A549 (cell line): ENCODE measurements at regions not wholly inside any gene's neighbourhood (a gene's known extent, or its start where the extent isn't known, plus 50 kb on each side); places are given as distances from the start of the nearest gene placed in this dataset.

ENCODE experiments used
- BCL3 ChIP-seq: fragments of >200 bp; sonication (Bioruptor Twin); formaldehyde crosslinking; IDR thresholded peaks from 3 replicates; pipeline ENCODE4 v1.6.1; 2016
- CTCF ChIP-seq: fragments of >200 bp; sonication (Bioruptor Twin); formaldehyde crosslinking; IDR thresholded peaks from 3 replicates; pipeline ENCODE4 v1.5.1; 2016
- ELK1 ChIP-seq: fragments of 150-350 bp; IDR thresholded peaks from 2 replicates; pipeline ENCODE4 v1.6.1; 2014; ENCODE audit warnings: low read depth, mild to moderate bottlenecking, low read length
- EP300 ChIP-seq, 2 experiments: fragments of >200 bp; sonication (Bioruptor Twin); formaldehyde crosslinking; IDR thresholded peaks; 2 replicates in 1 of 2; 3 replicates in 1 of 2; pipeline ENCODE4 v1.6.1; 2016 to 2017
- JUNB ChIP-seq: fragments of >200 bp; sonication (Bioruptor Twin); formaldehyde crosslinking; IDR thresholded peaks from 2 replicates; pipeline ENCODE4 v1.6.1; 2016
- KDM1A ChIP-seq: fragments of 200-600 bp; sonication (generic); IDR thresholded peaks from 2 replicates; pipeline ENCODE4 v1.6.1; 2016; ENCODE audit warnings: low read depth, mild to moderate bottlenecking
- MAX ChIP-seq: IDR thresholded peaks from 2 replicates; pipeline ENCODE4 v1.6.1; 2012
- POLR2A ChIP-seq: IDR thresholded peaks from 2 replicates; pipeline ENCODE4 v1.6.1; 2012; ENCODE audit warnings: mild to moderate bottlenecking, low read length
- RAD21 ChIP-seq, 2 experiments: fragments of >200 bp in 1 of 2; sonication (Bioruptor Twin) in 1 of 2; formaldehyde crosslinking in 1 of 2; IDR thresholded peaks in 1 of 2; conservative IDR thresholded peaks in 1 of 2; 2 replicates in 1 of 2; 3 replicates in 1 of 2; pipeline ENCODE4 v1.6.1; 2012 to 2018; ENCODE audit warnings: inconsistent platforms in 1 of 2
- TFCP2L1 ChIP-seq: fragments of 250-450 bp; sonication (Bioruptor Pico); IDR thresholded peaks from 2 replicates; pipeline ENCODE4 v1.5.0; 2021; ENCODE audit warnings: mild to moderate bottlenecking
- USF2 ChIP-seq: fragments of 450-650 bp; IDR thresholded peaks from 2 replicates; pipeline ENCODE4 v1.6.1; 2014; ENCODE audit warnings: antibody characterized with exemption

- TF ChIP-seq POLR2A, result no peak
- no peak for TF ChIP-seq CTCF
- no peak for TF ChIP-seq KDM1A
- TF ChIP-seq MAX, result no peak
- no peak for TF ChIP-seq JUNB
- no peak for TF ChIP-seq BCL3
- TF ChIP-seq TFCP2L1 (CRISPR knock-in tag), result no peak
- no peak for TF ChIP-seq RAD21 (conservative IDR thresholded peaks at IDR 0.05 in 1 of 2, IDR thresholded peaks at IDR 0.05 in 1 of 2)
- no peak for TF ChIP-seq EP300 (IDR thresholded peaks at IDR 0.05)
- TF ChIP-seq ELK1, result no peak
- no peak for TF ChIP-seq USF2
Observed at GRCh38 chr11:91115116-91115515, 892.3 kb upstream of the CHORDC1 start.
